ENCODE measurements at regions not wholly inside any gene's neighbourhood (a gene's known extent, or its start where the extent isn't known, plus 50 kb on each side); places are given as distances from the start of the nearest gene placed in this dataset.
"Not testable (repeated sequence)": the region's sequence is repeated elsewhere in the genome, so short reads cannot be mapped to it uniquely, and the experiment has no call there.

DNA sequence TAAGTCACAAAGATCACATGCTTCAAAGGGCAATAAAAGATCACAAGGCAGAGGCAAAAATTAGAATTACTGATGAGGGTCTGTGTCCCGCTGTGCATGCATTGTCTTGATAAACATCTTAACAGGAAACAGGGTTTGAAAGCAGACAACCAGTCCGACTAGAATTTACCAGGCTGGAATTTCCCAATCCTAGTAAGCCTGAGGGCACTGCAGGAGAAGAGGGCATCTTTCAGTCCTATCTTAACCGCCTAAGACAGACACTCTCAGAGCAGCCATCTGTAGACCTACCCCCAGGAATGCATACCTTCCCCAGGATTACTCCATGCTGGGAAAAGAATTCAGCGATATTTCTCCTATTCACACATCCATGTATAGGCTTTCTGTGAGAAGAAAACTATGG, 465.8 kb upstream of the TMEFF2 start:
- ATAC-seq (replicated peaks in 1 of 4); H3K36me3 Mint-ChIP-seq; H3K4me3 Mint-ChIP-seq; H3K4me1 Mint-ChIP-seq; H3K27ac ChIP-seq (ENCODE audit: low read length); H3K27me3 Mint-ChIP-seq; CTCF ChIA-PET; H3K27ac Mint-ChIP-seq; H3K4me3 ChIP-seq (ENCODE audit: control insufficient read depth in 1 of 2, extremely low read depth in 1 of 2, low read length in 1 of 2); H3K36me3 ChIP-seq (ENCODE audit: control insufficient read depth in 2 of 2, extremely low read depth in 1 of 2, insufficient read depth in 1 of 2, low read length in 1 of 2); H3K9me3 ChIP-seq; H3K4me1 ChIP-seq (ENCODE audit: control insufficient read depth in 1 of 2, extremely low read depth in 1 of 2, insufficient read depth in 2 of 2, low read length in 2 of 2); H3K9me3 Mint-ChIP-seq; POLR2A ChIA-PET; DNase-seq; H3K27me3 ChIP-seq (replicated peaks in 1 of 2; ENCODE audit: control insufficient read depth in 2 of 2, extremely low read depth in 1 of 2, insufficient read depth in 2 of 2, low read length in 1 of 2): not testable (repeated sequence)
- WGBS (ENCODE audit: insufficient coverage) = 89% methylated on average over 2 of the region's 4 CpGs

DNA sequence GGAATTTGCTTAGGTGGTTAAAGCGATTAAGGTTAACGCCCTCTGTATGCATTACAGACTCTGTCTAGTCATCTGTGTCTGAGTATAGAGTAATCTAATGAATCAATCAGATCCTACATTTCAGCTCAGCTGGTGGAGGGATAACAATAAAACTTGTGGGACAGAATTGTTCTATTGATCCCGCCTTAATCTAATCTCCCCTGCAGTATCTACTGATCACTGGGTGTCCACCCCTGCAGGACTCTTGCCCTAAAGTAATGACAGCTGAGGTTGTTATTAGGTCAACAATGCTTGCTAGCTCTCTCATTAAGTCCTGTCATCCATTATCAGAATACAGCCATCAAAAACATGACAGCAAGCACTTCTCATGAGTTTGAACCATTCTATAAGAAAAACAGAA, 462.6 kb upstream of the TMEFF2 start:
- ATAC-seq (replicated peaks in 1 of 4) = no peak
- CTCF ChIA-PET = no interaction called here

DNA sequence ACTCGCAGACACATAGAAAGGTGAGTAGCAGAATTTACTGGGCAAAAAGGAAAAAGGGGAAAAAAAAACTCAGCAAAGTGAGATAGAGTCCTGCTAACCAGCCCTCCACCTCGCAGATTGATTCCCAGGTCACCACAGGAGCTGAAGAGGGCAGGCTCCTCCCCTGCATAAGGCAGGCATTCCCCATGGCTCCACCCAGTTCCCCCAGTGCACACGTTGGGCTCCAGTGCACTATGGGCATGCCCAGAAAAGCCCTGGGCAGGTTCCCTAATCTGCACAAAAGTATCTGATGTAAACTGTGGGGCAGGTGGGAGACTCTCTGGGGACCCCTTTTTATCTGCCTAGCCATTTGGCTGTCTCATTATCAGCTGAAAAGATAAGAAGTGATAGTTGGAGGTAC, 461.2 kb upstream of the TMEFF2 start:
- ATAC-seq (replicated peaks in 1 of 4) (no peak), DNase-seq (no peak)
- H3K36me3 Mint-ChIP-seq = no peaks in the 10 kb centered on the region
- H3K27ac ChIP-seq (ENCODE audit: low read length) = no peak overlapping the region
- no peak overlapping the region for H3K27ac Mint-ChIP-seq
- peaks cover 0 to 3% (median 0%) of the 10 kb centered on the region in 3 donors for H3K9me3 Mint-ChIP-seq
- H3K4me1 ChIP-seq (ENCODE audit: control insufficient read depth in 1 of 2, extremely low read depth in 1 of 2, insufficient read depth in 2 of 2, low read length in 2 of 2) = no peaks in the 10 kb centered on the region
- 40% methylated on average over 1 of the region's 3 CpGs for WGBS (ENCODE audit: insufficient coverage)
- H3K4me1 Mint-ChIP-seq = no peaks in the 10 kb centered on the region
- ChIA-PET CTCF (no interaction called here), POLR2A (no interaction called here)
- H3K36me3 ChIP-seq (ENCODE audit: control insufficient read depth in 2 of 2, extremely low read depth in 1 of 2, insufficient read depth in 1 of 2, low read length in 1 of 2) = no peaks in the 10 kb centered on the region
- H3K4me3 Mint-ChIP-seq = no peak overlapping the region
- no peak overlapping the region for H3K4me3 ChIP-seq (ENCODE audit: control insufficient read depth in 1 of 2, extremely low read depth in 1 of 2, low read length in 1 of 2)
- H3K27me3 ChIP-seq (replicated peaks in 1 of 2; ENCODE audit: control insufficient read depth in 2 of 2, extremely low read depth in 1 of 2, insufficient read depth in 2 of 2, low read length in 1 of 2) = no peaks in the 10 kb centered on the region
- no peaks in the 10 kb centered on the region for H3K27me3 Mint-ChIP-seq
- no peaks in the 10 kb centered on the region for H3K9me3 ChIP-seq

More for the DNA sequence above, 462.6 kb upstream of the TMEFF2 start:
- no peak overlapping the region for H3K27ac Mint-ChIP-seq
- Histone ChIP-seq H3K27me3 (replicated peaks in 1 of 2; ENCODE audit: control insufficient read depth in 2 of 2, extremely low read depth in 1 of 2, insufficient read depth in 2 of 2, low read length in 1 of 2) (no peaks in the 10 kb centered on the region), H3K4me3 (ENCODE audit: control insufficient read depth in 1 of 2, extremely low read depth in 1 of 2, low read length in 1 of 2) (no peak overlapping the region), H3K4me1 (ENCODE audit: control insufficient read depth in 1 of 2, extremely low read depth in 1 of 2, insufficient read depth in 2 of 2, low read length in 2 of 2) (no peaks in the 10 kb centered on the region), H3K27ac (ENCODE audit: low read length) (no peak overlapping the region), H3K9me3 (no peaks in the 10 kb centered on the region), H3K36me3 (ENCODE audit: control insufficient read depth in 2 of 2, extremely low read depth in 1 of 2, insufficient read depth in 1 of 2, low read length in 1 of 2) (no peaks in the 10 kb centered on the region)
- no peaks in the 10 kb centered on the region for H3K4me1 Mint-ChIP-seq
- WGBS (ENCODE audit: insufficient coverage) = no CpG with 5 or more reads among the region's 3 CpGs
- no peak overlapping the region for H3K4me3 Mint-ChIP-seq
- H3K36me3 Mint-ChIP-seq = no peaks in the 10 kb centered on the region
- peaks cover 0 to 9% (median 0%) of the 10 kb centered on the region in 3 donors for H3K9me3 Mint-ChIP-seq
- DNase-seq = no peak
- POLR2A ChIA-PET = interaction anchor here in 1 of 2 donors (0.6 kb wide), 1 partner anchor 32 kb away, joined by 3 read pairs; no protein-coding TSS in a partner anchor
- no peaks in the 10 kb centered on the region for H3K27me3 Mint-ChIP-seq

DNA sequence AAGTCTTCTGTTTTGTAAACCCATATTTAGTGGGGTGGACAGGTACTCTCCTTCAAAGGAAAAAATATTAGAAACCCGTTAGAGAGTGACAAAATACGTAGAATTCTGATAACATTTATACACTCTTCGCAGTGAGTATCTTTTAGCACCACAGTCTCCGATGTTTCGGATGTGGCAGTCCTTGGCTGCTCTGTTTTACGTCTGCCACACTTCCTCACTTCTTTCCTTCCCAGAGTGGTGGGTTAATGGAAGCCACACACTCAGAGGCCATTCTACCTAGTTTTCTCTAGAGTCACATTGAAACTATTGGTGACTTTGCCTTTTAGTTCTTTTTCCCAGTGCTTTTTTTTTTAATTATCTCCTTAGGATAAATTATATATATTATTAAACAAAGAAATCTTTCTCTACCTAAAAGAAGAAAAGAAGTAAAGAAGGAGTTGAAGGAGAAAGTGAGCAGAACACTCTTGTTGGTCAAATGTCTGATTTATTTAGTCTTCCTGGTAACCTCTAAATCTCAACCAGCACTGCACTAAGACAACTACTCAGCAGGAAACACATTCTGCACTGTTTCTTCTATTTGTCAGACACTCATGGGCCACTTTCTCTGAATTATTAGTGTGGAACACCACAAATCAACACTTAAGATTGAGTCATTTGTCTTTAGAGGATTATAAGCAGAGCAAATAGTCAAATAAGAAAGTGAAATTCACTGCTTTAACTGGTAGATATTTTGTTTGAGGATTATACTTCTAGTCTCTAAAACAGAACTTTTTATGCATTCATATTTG, 451.3 kb upstream of the TMEFF2 start:
- no peak overlapping the region for H3K27ac ChIP-seq (ENCODE audit: low read length)
- Mint-ChIP-seq H3K9me3 (no peaks in the 10 kb centered on the region), H3K27ac (no peak overlapping the region), H3K4me3 (no peak overlapping the region), H3K4me1 (no peaks in the 10 kb centered on the region), H3K27me3 (no peaks in the 10 kb centered on the region), H3K36me3 (no peaks in the 10 kb centered on the region)
- H3K27me3 ChIP-seq (replicated peaks in 1 of 2; ENCODE audit: control insufficient read depth in 2 of 2, extremely low read depth in 1 of 2, insufficient read depth in 2 of 2, low read length in 1 of 2) = no peaks in the 10 kb centered on the region
- POLR2A ChIA-PET = no interaction called here
- no peaks in the 10 kb centered on the region for H3K36me3 ChIP-seq (ENCODE audit: control insufficient read depth in 2 of 2, extremely low read depth in 1 of 2, insufficient read depth in 1 of 2, low read length in 1 of 2)
- H3K4me1 ChIP-seq (ENCODE audit: control insufficient read depth in 1 of 2, extremely low read depth in 1 of 2, insufficient read depth in 2 of 2, low read length in 2 of 2) = no peaks in the 10 kb centered on the region
- no peak for DNase-seq
- no CpG with 5 or more reads among the region's 6 CpGs for WGBS (ENCODE audit: insufficient coverage)
- ATAC-seq (replicated peaks in 1 of 4) = no peak
- no peaks in the 10 kb centered on the region for H3K9me3 ChIP-seq
- CTCF ChIA-PET = no interaction called here
- H3K4me3 ChIP-seq (ENCODE audit: control insufficient read depth in 1 of 2, extremely low read depth in 1 of 2, low read length in 1 of 2) = no peak overlapping the region

DNA sequence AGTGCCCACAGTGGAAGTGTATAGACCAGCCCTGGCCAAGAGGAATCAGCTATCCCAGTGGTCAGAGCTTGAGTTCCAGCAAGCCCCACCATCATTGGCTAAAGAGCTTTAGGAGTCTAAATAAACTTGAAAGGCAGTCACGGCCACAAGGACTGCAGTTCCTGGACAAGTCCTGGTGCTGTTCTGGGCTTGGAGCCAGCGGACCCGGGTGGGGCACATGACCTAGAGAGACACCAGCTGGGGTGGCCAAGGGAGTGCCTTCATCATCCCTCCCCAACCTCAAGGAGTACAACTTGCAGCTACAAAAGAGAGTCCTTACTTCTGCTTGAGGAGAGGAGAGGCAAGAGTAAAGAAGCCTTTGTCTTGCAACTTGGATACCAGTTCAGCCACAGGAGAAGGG, 439.8 kb upstream of the TMEFF2 start:
- no peaks in the 10 kb centered on the region for H3K4me1 ChIP-seq (ENCODE audit: control insufficient read depth in 1 of 2, extremely low read depth in 1 of 2, insufficient read depth in 2 of 2, low read length in 2 of 2)
- no peaks in the 10 kb centered on the region for H3K36me3 ChIP-seq (ENCODE audit: control insufficient read depth in 2 of 2, extremely low read depth in 1 of 2, insufficient read depth in 1 of 2, low read length in 1 of 2)
- DNase-seq = no peak
- CTCF ChIA-PET = no interaction called here
- Mint-ChIP-seq H3K27me3 (no peaks in the 10 kb centered on the region), H3K9me3 (peaks cover 0 to 4% (median 4%) of the 10 kb centered on the region in 3 donors), H3K4me1 (no peaks in the 10 kb centered on the region), H3K27ac (no peak overlapping the region), H3K4me3 (no peak overlapping the region), H3K36me3 (no peaks in the 10 kb centered on the region)
- no peaks in the 10 kb centered on the region for H3K27me3 ChIP-seq (replicated peaks in 1 of 2; ENCODE audit: control insufficient read depth in 2 of 2, extremely low read depth in 1 of 2, insufficient read depth in 2 of 2, low read length in 1 of 2)
- no peak for ATAC-seq (replicated peaks in 1 of 4)
- POLR2A ChIA-PET = no interaction called here
- H3K27ac ChIP-seq (ENCODE audit: low read length) = no peak overlapping the region
- no peaks in the 10 kb centered on the region for H3K9me3 ChIP-seq
- no peak overlapping the region for H3K4me3 ChIP-seq (ENCODE audit: control insufficient read depth in 1 of 2, extremely low read depth in 1 of 2, low read length in 1 of 2)
- WGBS (ENCODE audit: insufficient coverage) = 84% methylated on average over 3 of the region's 3 CpGs

DNA sequence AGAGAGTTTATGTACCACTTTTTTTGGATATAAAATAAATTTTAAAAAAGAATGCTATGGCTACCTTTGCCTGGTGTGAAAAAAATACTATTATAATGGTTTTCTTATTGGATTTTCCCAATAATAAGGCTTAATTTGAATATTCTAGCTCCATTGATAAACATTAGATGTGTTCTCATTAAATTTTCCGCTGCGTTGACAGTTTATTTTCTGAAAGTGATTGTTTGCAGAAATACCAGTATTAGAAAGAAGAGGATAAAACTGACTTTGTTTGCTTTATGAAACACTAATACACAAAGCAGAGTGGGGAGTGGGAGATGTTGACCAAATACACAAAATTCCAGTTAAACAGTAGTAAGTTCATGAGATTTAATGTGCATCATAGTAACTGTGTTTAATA, 433.3 kb upstream of the TMEFF2 start:
- no peaks in the 10 kb centered on the region for H3K27me3 Mint-ChIP-seq
- H3K27ac Mint-ChIP-seq = no peak overlapping the region
- no peak for ATAC-seq (replicated peaks in 1 of 4)

DNA sequence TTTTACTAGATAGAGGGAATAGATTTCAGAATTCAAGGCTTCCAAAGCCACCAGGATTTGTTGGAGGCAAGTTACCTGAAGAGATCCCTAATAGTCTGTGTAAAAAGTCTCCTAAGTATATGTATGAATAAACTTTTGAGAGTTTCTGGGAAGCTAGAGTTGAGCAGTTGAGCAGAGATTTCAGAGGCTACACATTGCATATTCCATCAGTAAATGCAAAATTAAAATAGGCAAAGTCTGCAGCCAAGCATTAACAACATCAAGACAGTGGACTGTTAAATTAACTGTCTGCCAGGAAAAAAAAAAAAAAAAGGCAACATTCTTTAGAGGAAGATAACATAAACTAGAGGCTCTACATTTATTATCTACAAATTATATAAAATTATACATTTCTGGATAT, 420.4 kb upstream of the TMEFF2 start:
- no peak overlapping the region for H3K27ac Mint-ChIP-seq
- H3K9me3 Mint-ChIP-seq = no peaks in the 10 kb centered on the region
- no peak overlapping the region for H3K27ac ChIP-seq (ENCODE audit: low read length)

More for the DNA sequence above, 433.3 kb upstream of the TMEFF2 start:
- H3K9me3 Mint-ChIP-seq = no peaks in the 10 kb centered on the region
- WGBS (ENCODE audit: insufficient coverage) = no CpG with 5 or more reads among the region's 2 CpGs
- no peaks in the 10 kb centered on the region for H3K36me3 ChIP-seq (ENCODE audit: control insufficient read depth in 2 of 2, extremely low read depth in 1 of 2, insufficient read depth in 1 of 2, low read length in 1 of 2)
- DNase-seq = no peak
- H3K4me3 ChIP-seq (ENCODE audit: control insufficient read depth in 1 of 2, extremely low read depth in 1 of 2, low read length in 1 of 2) = no peak overlapping the region
- H3K36me3 Mint-ChIP-seq = no peaks in the 10 kb centered on the region
- no peaks in the 10 kb centered on the region for H3K4me1 ChIP-seq (ENCODE audit: control insufficient read depth in 1 of 2, extremely low read depth in 1 of 2, insufficient read depth in 2 of 2, low read length in 2 of 2)
- CTCF ChIA-PET = no interaction called here
- H3K4me3 Mint-ChIP-seq = no peak overlapping the region
- no peak overlapping the region for H3K27ac ChIP-seq (ENCODE audit: low read length)
- H3K4me1 Mint-ChIP-seq = no peaks in the 10 kb centered on the region
- POLR2A ChIA-PET = interaction anchor here in 1 of 2 donors (0.7 kb wide), 1 partner anchor 154 kb away, joined by 3 read pairs; no protein-coding TSS in a partner anchor
- H3K9me3 ChIP-seq = no peaks in the 10 kb centered on the region
- no peaks in the 10 kb centered on the region for H3K27me3 ChIP-seq (replicated peaks in 1 of 2; ENCODE audit: control insufficient read depth in 2 of 2, extremely low read depth in 1 of 2, insufficient read depth in 2 of 2, low read length in 1 of 2)

More for the DNA sequence above, 420.4 kb upstream of the TMEFF2 start:
- ATAC-seq (replicated peaks in 1 of 4) (no peak), DNase-seq (no peak)
- H3K27me3 ChIP-seq (replicated peaks in 1 of 2; ENCODE audit: control insufficient read depth in 2 of 2, extremely low read depth in 1 of 2, insufficient read depth in 2 of 2, low read length in 1 of 2) = no peaks in the 10 kb centered on the region
- no peaks in the 10 kb centered on the region for H3K27me3 Mint-ChIP-seq
- H3K4me3 ChIP-seq (ENCODE audit: control insufficient read depth in 1 of 2, extremely low read depth in 1 of 2, low read length in 1 of 2) = no peak overlapping the region
- H3K4me3 Mint-ChIP-seq = no peak overlapping the region
- no peaks in the 10 kb centered on the region for H3K36me3 ChIP-seq (ENCODE audit: control insufficient read depth in 2 of 2, extremely low read depth in 1 of 2, insufficient read depth in 1 of 2, low read length in 1 of 2)
- ChIA-PET CTCF (no interaction called here), POLR2A (no interaction called here)
- H3K9me3 ChIP-seq = no peaks in the 10 kb centered on the region
- no peaks in the 10 kb centered on the region for H3K36me3 Mint-ChIP-seq
- no peaks in the 10 kb centered on the region for H3K4me1 ChIP-seq (ENCODE audit: control insufficient read depth in 1 of 2, extremely low read depth in 1 of 2, insufficient read depth in 2 of 2, low read length in 2 of 2)
- H3K4me1 Mint-ChIP-seq = no peaks in the 10 kb centered on the region

All from T-cell (primary cell).